GM23248 (cell line): ENCODE measurements at regions not wholly inside any gene's neighbourhood (a gene's known extent, or its start where the extent isn't known, plus 50 kb on each side); places are given as distances from the start of the nearest gene placed in this dataset.

ENCODE experiments used
- DNase-seq: peaks from one replicate; pipeline ENCODE4 v3.0.0-alpha.2; 2015
- H2AFZ ChIP-seq: fragments of 200-600 bp; sonication (generic); 2 replicates; pipeline ENCODE4 v1.6.1; 2016; ENCODE audit warnings: antibody characterized with exemption
- H3F3A ChIP-seq: fragments of 200-600 bp; sonication (generic); 2 replicates; pipeline ENCODE4 v1.6.1; 2016; ENCODE audit warnings: mild to moderate bottlenecking, antibody characterized with exemption, mixed run types; ENCODE audit not compliant: insufficient read depth
- H3K27ac ChIP-seq: fragments of 200-600 bp; sonication (generic); 2 replicates; pipeline ENCODE4 v1.5.1; 2016; ENCODE audit warnings: mild to moderate bottlenecking
- H3K27me3 ChIP-seq: fragments of 200-600 bp; sonication (generic); replicated peaks from 2 replicates; pipeline ENCODE4 v1.6.1; 2016; ENCODE audit warnings: mild to moderate bottlenecking; ENCODE audit not compliant: insufficient read depth
- H3K36me3 ChIP-seq: fragments of 200-600 bp; sonication (generic); 2 replicates; pipeline ENCODE4 v1.6.1; 2016; ENCODE audit warnings: low read depth, mild to moderate bottlenecking
- H3K4me1 ChIP-seq: fragments of 200-600 bp; sonication (generic); 2 replicates; pipeline ENCODE4 v1.6.1; 2016; ENCODE audit warnings: mild to moderate bottlenecking; ENCODE audit not compliant: insufficient read depth
- H3K4me2 ChIP-seq: fragments of 200-600 bp; sonication (generic); one replicate; pipeline ENCODE4 v1.6.1; 2016; ENCODE audit warnings: mild to moderate bottlenecking; ENCODE audit not compliant: unreplicated experiment
- H3K4me3 ChIP-seq: fragments of 200-600 bp; sonication (generic); 2 replicates; pipeline ENCODE4 v1.5.1; 2016; ENCODE audit warnings: mild to moderate bottlenecking
- H3K79me2 ChIP-seq: fragments of 200-600 bp; sonication (generic); 2 replicates; pipeline ENCODE4 v1.6.1; 2016; ENCODE audit warnings: mild to moderate bottlenecking; ENCODE audit not compliant: insufficient read depth
- H3K9ac ChIP-seq: fragments of 200-600 bp; sonication (generic); 2 replicates; pipeline ENCODE4 v1.6.1; 2016; ENCODE audit warnings: mild to moderate bottlenecking
- H3K9me2 ChIP-seq: fragments of 200-600 bp; sonication (generic); 2 replicates; pipeline ENCODE4 v1.6.1; 2016; ENCODE audit warnings: mixed run types, mild to moderate bottlenecking, moderate library complexity; ENCODE audit not compliant: insufficient read depth
- H3K9me3 ChIP-seq: fragments of 200-600 bp; sonication (generic); one replicate; pipeline ENCODE4 v1.6.1; 2017; ENCODE audit warnings: low read depth
- H4K20me1 ChIP-seq: fragments of 200-600 bp; sonication (generic); 2 replicates; pipeline ENCODE4 v1.6.0; 2016; ENCODE audit not compliant: insufficient read depth
- EZH2 ChIP-seq: fragments of 200-600 bp; sonication (generic); IDR thresholded peaks from 2 replicates; pipeline ENCODE4 v1.6.1; 2018; ENCODE audit warnings: antibody characterized with exemption, mild to moderate bottlenecking; ENCODE audit not compliant: insufficient read depth, poor library complexity, severe bottlenecking
- EZH2phosphoT487 ChIP-seq: fragments of 200-600 bp; sonication (generic); IDR thresholded peaks from 2 replicates; pipeline ENCODE4 v1.6.1; 2018; ENCODE audit warnings: antibody characterized with exemption, moderate library complexity, mild to moderate bottlenecking, low read depth; ENCODE audit not compliant: insufficient read depth
- WGBS, 2 experiments: methylation state at CpG; one replicate each; pipeline ENCODE4 v1.1.6; 2015 to 2017; ENCODE audit warnings: low lambda C conversion rate in 2 of 2, low coverage in 1 of 2; ENCODE audit errors: missing lambda C conversion rate in 2 of 2; 5-methylcytosine and 5-hydroxymethylcytosine counted together
- in situ Hi-C: fragments of 300-500 bp; cut with MboI; formaldehyde crosslinking; loops from 2 replicates; pipeline ENCODE4 v1.15.0; 2020

GRCh38 chr11:76269247-76269646 is 62.9 kb upstream of the WNT11 start:
- Histone ChIP-seq H3K79me2 (no peaks in the 10 kb centered on the region), H3K9me3 (no peaks in the 10 kb centered on the region), H4K20me1 (no peaks in the 10 kb centered on the region), H3K36me3 (no peaks in the 10 kb centered on the region), H3K9me2 (no peaks in the 10 kb centered on the region), H3K9ac (no peak overlapping the region), H3K4me2 (no peak overlapping the region), H2AFZ (no peak overlapping the region), H3K4me1 (peaks cover 26% of the 10 kb centered on the region), H3K27me3 (no peaks in the 10 kb centered on the region), H3K27ac (no peak overlapping the region), H3K4me3 (no peak overlapping the region), H3F3A (peaks cover 22% of the 10 kb centered on the region)
- WGBS, 2 experiments = 34 to 45% methylated on average over 6 of the region's 6 CpGs
- DNase-seq = peak; percentile 41
- TF ChIP-seq EZH2phosphoT487 = no peak
- TF ChIP-seq EZH2 = no peak
- in situ Hi-C loops = no loop called here

- no peaks in the 10 kb centered on the region for H3K27me3 ChIP-seq
- in situ Hi-C loops = no loop called here
- H3K27ac ChIP-seq = no peak overlapping the region
- H3F3A ChIP-seq = peaks cover 22% of the 10 kb centered on the region
- no peak overlapping the region for H3K4me3 ChIP-seq
- no peak for DNase-seq
- no peaks in the 10 kb centered on the region for H3K79me2 ChIP-seq
- H3K4me1 ChIP-seq = peaks cover 26% of the 10 kb centered on the region
- no peak overlapping the region for H3K9ac ChIP-seq
- no peaks in the 10 kb centered on the region for H3K9me2 ChIP-seq
- no peaks in the 10 kb centered on the region for H3K36me3 ChIP-seq
- H2AFZ ChIP-seq = no peak overlapping the region
- H3K9me3 ChIP-seq = no peaks in the 10 kb centered on the region
- H3K4me2 ChIP-seq = no peak overlapping the region
- TF ChIP-seq EZH2 = no peak
- no peak for TF ChIP-seq EZH2phosphoT487
- H4K20me1 ChIP-seq = no peaks in the 10 kb centered on the region
Measured at GRCh38 chr11:76268498-76268897, 62.2 kb upstream of the WNT11 start.

- H3K27ac ChIP-seq = peak overlapping the region; percentile 91
- no peaks in the 10 kb centered on the region for H3K9me3 ChIP-seq
- H3K4me3 ChIP-seq = no peak overlapping the region
- H4K20me1 ChIP-seq = no peaks in the 10 kb centered on the region
- in situ Hi-C loops = no loop called here
- H3F3A ChIP-seq = peaks cover 22% of the 10 kb centered on the region
- no peaks in the 10 kb centered on the region for H3K79me2 ChIP-seq
- peaks cover 26% of the 10 kb centered on the region for H3K4me1 ChIP-seq
- TF ChIP-seq EZH2phosphoT487 (no peak), EZH2 (no peak)
- peak overlapping the region; percentile 73 for H3K9ac ChIP-seq
- 0 out of 2 replicates have a peak overlapping the region, but pooled peaks have one; percentile 7 for H2AFZ ChIP-seq
- H3K27me3 ChIP-seq = no peaks in the 10 kb centered on the region
- no peaks in the 10 kb centered on the region for H3K9me2 ChIP-seq
- 41 to 49% methylated on average over 6 of the region's 6 CpGs for WGBS, 2 experiments
- DNase-seq = peak; percentile 83
- peak overlapping the region; percentile 54 for H3K4me2 ChIP-seq
- H3K36me3 ChIP-seq = no peaks in the 10 kb centered on the region
Measured at GRCh38 chr11:76267556-76267955, 61.3 kb upstream of the WNT11 start.

- no peak for TF ChIP-seq EZH2
- no peak for TF ChIP-seq EZH2phosphoT487
- peak; percentile 93 for DNase-seq
- Histone ChIP-seq H3K4me1 (peaks cover 26% of the 10 kb centered on the region), H2AFZ (peak overlapping the region; percentile 7; the same call in 1 of the 2 replicates), H3K9ac (peak overlapping the region; percentile 73), H3K9me2 (no peaks in the 10 kb centered on the region), H3K79me2 (no peaks in the 10 kb centered on the region), H3K4me3 (peak overlapping the region; percentile 10; the same call in 1 of the 2 replicates), H3K27ac (peak overlapping the region; percentile 91), H4K20me1 (no peaks in the 10 kb centered on the region), H3F3A (peaks cover 22% of the 10 kb centered on the region), H3K9me3 (no peaks in the 10 kb centered on the region), H3K4me2 (peak overlapping the region; percentile 61), H3K27me3 (no peaks in the 10 kb centered on the region), H3K36me3 (no peaks in the 10 kb centered on the region)
- in situ Hi-C loops = no loop called here
- whole genome bisulfite sequencing, 2 experiments = 8% methylated on average over 8 of the region's 8 CpGs
Measured at GRCh38 chr11:76266286-76267100, 60.2 kb upstream of the WNT11 start.
